Glomerular endothelial cell (primary cell): ENCODE measurements at regions not wholly inside any gene's neighbourhood (a gene's known extent, or its start where the extent isn't known, plus 50 kb on each side); places are given as distances from the start of the nearest gene placed in this dataset.

Experiments
- DNase-seq: peaks from one replicate; pipeline ENCODE4 v3.0.0-alpha.2; 2011; ENCODE audit warnings: low read depth, low spot score; ENCODE audit errors: extremely low read depth

DNA sequence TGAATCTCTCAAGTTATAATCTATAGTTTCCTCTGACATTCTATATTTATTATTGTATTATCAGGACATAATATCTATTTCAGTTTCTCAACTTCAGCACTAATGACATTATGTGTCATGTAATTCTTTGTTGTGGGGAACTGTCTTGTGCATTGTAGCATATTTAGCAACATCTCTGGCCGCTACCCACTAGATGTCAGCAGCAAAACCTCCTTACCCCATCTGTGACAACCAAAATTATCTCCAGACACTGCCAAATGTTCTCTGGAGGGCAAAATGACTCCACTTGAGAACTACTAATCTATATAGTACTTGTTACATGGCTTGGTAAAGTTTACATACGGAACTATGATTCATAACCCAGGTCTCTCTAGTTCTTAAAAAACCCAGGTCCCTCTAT is 110.2 kb downstream of the RASSF9 start:
- DNase-seq: no peak

DNA sequence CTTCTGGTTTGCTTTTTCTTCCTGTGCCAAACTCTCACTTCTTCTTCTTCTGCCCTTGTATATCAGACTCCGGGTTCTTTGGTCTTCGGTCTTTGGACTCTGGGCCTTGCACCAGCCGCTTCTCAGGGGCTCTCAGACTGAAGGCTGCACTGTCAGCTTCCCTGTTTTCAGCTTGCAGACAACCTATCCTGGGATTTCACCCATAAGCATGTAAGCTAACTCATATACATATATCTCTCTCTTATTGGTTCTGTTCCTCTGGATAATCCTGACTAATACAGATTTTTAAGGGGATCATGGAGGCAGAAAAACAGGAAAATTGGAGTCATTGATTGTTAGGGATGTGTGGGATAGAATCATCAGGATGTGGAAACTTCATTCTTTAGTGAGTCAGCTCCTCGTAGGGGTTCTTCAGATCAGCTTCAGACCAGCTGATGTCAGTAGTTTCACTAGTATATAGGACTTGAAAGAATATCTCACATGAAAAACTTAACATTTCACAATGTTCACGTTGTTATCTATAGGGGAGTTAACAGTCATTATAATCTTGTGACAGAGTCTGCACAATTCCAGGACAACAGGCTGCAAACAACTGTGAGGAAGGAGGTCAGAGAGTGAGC is 102.9 kb downstream of the RASSF9 start:
- no peak for DNase-seq

DNA sequence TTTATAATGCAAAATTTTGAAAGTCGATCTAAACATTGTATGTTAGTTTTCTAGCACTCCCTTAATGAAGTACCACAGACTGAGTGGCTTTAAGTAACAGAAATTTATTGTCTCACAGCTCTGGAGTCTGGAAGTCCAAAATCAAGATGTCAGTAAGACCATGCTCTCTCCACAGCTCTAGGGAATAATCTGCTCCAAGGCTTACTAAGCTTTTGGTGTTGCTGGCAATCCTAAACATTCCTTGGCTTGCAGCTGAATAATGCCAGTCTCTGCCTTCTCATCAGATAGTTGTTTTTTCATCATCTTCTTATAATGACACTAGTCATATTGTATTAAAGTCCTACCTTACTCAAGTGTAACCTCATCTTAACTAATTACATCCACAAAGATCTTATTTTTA is 102.2 kb downstream of the RASSF9 start:
- no peak for DNase-seq

DNA sequence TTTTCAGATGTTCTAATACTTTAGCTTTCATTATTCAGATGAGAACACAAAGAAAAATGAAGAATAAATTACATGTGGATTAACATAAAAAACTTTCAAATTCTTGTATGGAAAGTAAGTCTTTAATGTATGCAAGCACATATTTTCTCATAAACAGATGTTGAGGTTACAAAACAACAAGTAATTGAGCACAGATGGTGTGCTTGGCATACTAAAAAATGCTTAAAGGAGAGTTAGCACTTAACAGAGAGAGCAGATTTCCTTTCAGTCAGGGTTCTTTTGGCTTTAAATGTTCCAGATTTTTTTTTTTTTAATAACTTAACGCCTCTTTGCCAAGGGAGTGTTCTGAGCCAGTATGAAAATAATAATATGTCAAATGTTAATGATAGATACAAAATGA is 96.0 kb downstream of the RASSF9 start:
- DNase-seq: no peak

DNA sequence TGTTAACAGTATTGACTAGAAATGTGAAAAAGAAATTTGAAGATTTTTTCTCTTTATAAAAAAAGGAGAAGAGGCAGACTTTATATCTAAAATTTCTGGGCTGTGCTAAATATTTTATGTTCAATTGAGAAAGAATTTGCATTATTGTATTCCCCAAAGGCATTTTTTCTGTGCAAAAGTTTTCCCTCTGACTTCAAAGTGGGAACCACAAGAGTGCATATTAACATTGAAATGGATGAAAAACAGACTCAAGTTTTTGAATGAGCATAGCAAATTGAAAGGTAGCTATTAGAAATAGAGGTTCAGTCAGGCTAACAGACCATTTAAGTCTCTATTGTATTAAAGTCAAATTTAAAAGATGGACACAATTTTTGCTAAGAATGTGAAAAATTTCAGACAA is 95.2 kb downstream of the RASSF9 start:
- no peak for DNase-seq

DNA sequence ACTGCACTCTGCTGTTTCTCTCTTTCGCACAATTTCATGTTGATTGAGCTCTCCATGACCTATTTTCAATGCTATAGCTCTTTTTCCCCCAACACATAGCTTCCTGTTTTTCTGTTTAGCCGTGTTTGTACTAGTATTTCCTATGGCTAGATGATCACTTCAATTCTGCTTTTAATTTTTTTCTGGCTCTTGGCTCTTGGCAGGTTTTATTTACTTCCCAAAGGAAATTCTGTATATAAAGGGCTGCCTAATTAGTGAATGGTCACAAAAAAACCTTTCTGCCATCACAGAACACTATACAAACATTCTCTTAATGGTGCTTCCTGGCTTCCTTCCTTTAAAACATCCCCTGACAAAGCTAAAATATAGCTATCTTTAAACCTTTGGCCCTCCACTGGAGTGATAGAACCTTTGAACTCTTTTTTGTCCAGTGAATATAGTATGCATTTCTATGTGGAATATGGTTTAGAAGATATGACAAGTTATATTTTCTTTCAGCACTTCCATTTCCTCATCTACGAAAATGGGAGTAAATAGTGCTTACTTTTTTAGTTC is 88.2 kb downstream of the RASSF9 start:
- DNase-seq: no peak
